Right lobe of liver (tissue), 6 donors: ENCODE measurements at regions not wholly inside any gene's neighbourhood (a gene's known extent, or its start where the extent isn't known, plus 50 kb on each side); places are given as distances from the start of the nearest gene placed in this dataset.

Experiments
- ATAC-seq, 4 donors: fragments of 200-7000 bp; cut with Tn5 transposase; one replicate each; pipeline ENCODE4 v1.9.1; 2020; ENCODE audit warnings: mild to moderate bottlenecking in 4 of 4, moderate library complexity in 4 of 4
- DNase-seq, 3 donors: peaks; one replicate each; pipeline ENCODE4 v3.0.0-alpha.2; 2020
- H3K27ac ChIP-seq, 3 donors: fragments of 200-600 bp; one replicate each; pipeline ENCODE4 v1.8.0; 2022
- H3K27me3 ChIP-seq, 2 donors: fragments of 200-600 bp; one replicate each; pipeline ENCODE4 v1.8.0; 2022
- H3K36me3 ChIP-seq, 4 donors: fragments of 200-600 bp; sonication (generic) in 1 of 4; one replicate each; pipeline versions ENCODE4 v1.5.1 to v1.8.0; 2017 to 2022; ENCODE audit warnings: control low read depth in 1 of 4
- H3K4me1 ChIP-seq, 4 donors: fragments of 200-600 bp; sonication (generic) in 1 of 4; one replicate each; pipeline versions ENCODE4 v1.5.1 to v1.8.0; 2017 to 2022; ENCODE audit warnings: control low read depth in 1 of 4
- H3K4me3 ChIP-seq, 3 donors: fragments of 200-600 bp; one replicate each; pipeline ENCODE4 v1.8.0; 2022
- H3K9me3 ChIP-seq, 4 donors: fragments of 200-600 bp; sonication (generic) in 1 of 4; one replicate each; pipeline versions ENCODE4 v1.5.1 to v1.8.0; 2017 to 2022; ENCODE audit warnings: control low read depth in 1 of 4
- CTCF ChIP-seq, 4 donors: fragments of 200-600 bp in 3 of 4; fragments of 450-650 bp in 1 of 4; IDR thresholded peaks; one replicate each; pipeline versions ENCODE4 v1.5.1 to v1.8.0; 2016 to 2022; ENCODE audit warnings: antibody characterized with exemption in 4 of 4, mild to moderate bottlenecking in 2 of 4
- POLR2A ChIP-seq: fragments of 450-650 bp; IDR thresholded peaks from one replicate; pipeline ENCODE4 v1.6.1; 2017; ENCODE audit warnings: antibody characterized with exemption, mild to moderate bottlenecking
- WGBS: methylation state at CpG from one replicate; pipeline ENCODE4 v1.1.6; 2018; ENCODE audit warnings: low coverage, low lambda C conversion rate; ENCODE audit not compliant: insufficient coverage; ENCODE audit errors: missing lambda C conversion rate; 5-methylcytosine and 5-hydroxymethylcytosine counted together
- intact Hi-C, 2 donors: fragments of 100-400 bp; cut with DNase I; formaldehyde crosslinking; loops; one replicate each; pipeline versions ENCODE4 v1.11.2 to v1.14.1; 2022
- donor health status: DM: no; HTN: yes; CAD: no.
- donor health status: DM: no; HTN: no; CAD: no.
- donor health status: DM: no; HTN: no; CAD: no.
- donor health status: DM: no; HTN: yes; CAD: no.
- donor health status: DM: no; HTN: yes; CAD: no.

DNA sequence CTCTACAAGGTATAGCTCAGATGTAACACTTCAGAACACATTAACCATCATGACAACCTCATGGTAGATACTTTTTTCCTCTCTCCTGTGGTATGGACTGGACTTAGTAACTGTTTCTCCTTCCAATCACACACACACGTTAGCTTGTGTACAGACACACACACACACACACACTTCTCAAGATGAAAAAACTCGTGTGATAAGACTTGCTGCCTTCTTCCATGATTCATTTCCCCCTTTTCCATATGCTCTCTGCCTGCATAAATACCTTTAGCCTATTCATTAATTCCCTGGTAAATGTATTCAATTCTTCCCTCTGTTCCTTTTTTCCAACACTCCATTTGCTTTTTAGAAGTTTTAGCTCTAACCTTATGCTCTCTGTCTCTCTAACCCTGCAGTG, 118.9 kb upstream of the TANK start:
- TF ChIP-seq CTCF (IDR thresholded peaks at IDR 0.05): no peak
- TF ChIP-seq POLR2A: no peak
- no peak overlapping the region for H3K4me3 ChIP-seq
- no peaks in the 10 kb centered on the region for H3K4me1 ChIP-seq
- no peak overlapping the region for H3K27ac ChIP-seq
- H3K9me3 ChIP-seq: no peaks in the 10 kb centered on the region
- no peaks in the 10 kb centered on the region for H3K27me3 ChIP-seq
- DNase-seq (no peak), ATAC-seq (no peak)
- WGBS: 25% methylated on average over 2 of the region's 2 CpGs
- intact Hi-C loops: no loop called here
- no peaks in the 10 kb centered on the region for H3K36me3 ChIP-seq

- intact Hi-C loops: no loop called here
- ATAC-seq: no peak
- no peaks in the 10 kb centered on the region for H3K4me1 ChIP-seq
- H3K27me3 ChIP-seq: no peaks in the 10 kb centered on the region
- 51% methylated on average over 2 of the region's 2 CpGs for WGBS
- no peaks in the 10 kb centered on the region for H3K36me3 ChIP-seq
- no peak for TF ChIP-seq CTCF (IDR thresholded peaks at IDR 0.05)
- TF ChIP-seq POLR2A: no peak
- H3K9me3 ChIP-seq: no peaks in the 10 kb centered on the region
- DNase-seq: no peak
- H3K27ac ChIP-seq: no peak overlapping the region
- H3K4me3 ChIP-seq: no peak overlapping the region
These were observed 117.1 kb upstream of the TANK start for GRCh38 chr2:161042990-161043625.

GRCh38 chr2:161044095-161044865, 115.9 kb upstream of the TANK start:
- Histone ChIP-seq H3K27me3 (no peaks in the 10 kb centered on the region), H3K36me3 (no peaks in the 10 kb centered on the region), H3K4me1 (no peaks in the 10 kb centered on the region), H3K4me3 (no peak overlapping the region), H3K27ac (no peak overlapping the region), H3K9me3 (no peaks in the 10 kb centered on the region)
- TF ChIP-seq CTCF (IDR thresholded peaks at IDR 0.05) (no peak), POLR2A (no peak)
- intact Hi-C loops: no loop called here
- WGBS: 41% methylated on average over 6 of the region's 6 CpGs
- no peak for ATAC-seq
- DNase-seq: no peak

GRCh38 chr2:161044921-161045320, 115.3 kb upstream of the TANK start:
- no peak overlapping the region for H3K27ac ChIP-seq
- no peak overlapping the region for H3K4me3 ChIP-seq
- intact Hi-C loops: no loop called here
- no peaks in the 10 kb centered on the region for H3K36me3 ChIP-seq
- H3K27me3 ChIP-seq: no peaks in the 10 kb centered on the region
- ATAC-seq (peak; percentile 45 to 64 (median 52)), DNase-seq (no peak)
- WGBS: 29% methylated on average over 1 of the region's 1 CpG
- H3K9me3 ChIP-seq: no peaks in the 10 kb centered on the region
- TF ChIP-seq POLR2A (no peak), CTCF (IDR thresholded peaks at IDR 0.05) (no peak)
- H3K4me1 ChIP-seq: no peaks in the 10 kb centered on the region
